HepG2 (cell line): ENCODE measurements at regions not wholly inside any gene's neighbourhood (a gene's known extent, or its start where the extent isn't known, plus 50 kb on each side); places are given as distances from the start of the nearest gene placed in this dataset.

ENCODE experiments used
- GLMP ChIP-seq: sonication (generic); formaldehyde crosslinking; IDR thresholded peaks from 2 replicates; pipeline ENCODE4 v1.9.0; 2021; ENCODE audit warnings: missing genetic modification reagents, mild to moderate bottlenecking, borderline replicate concordance
- KMT2B ChIP-seq: IDR thresholded peaks from 2 replicates; pipeline ENCODE4 v1.6.1; 2016; ENCODE audit warnings: missing genetic modification reagents, missing compliant biosample characterization
- ZNF142 ChIP-seq: sonication (generic); formaldehyde crosslinking; IDR thresholded peaks from 2 replicates; pipeline ENCODE4 v1.4.0; 2020; ENCODE audit warnings: missing genetic modification reagents
- TF ChIP-seq, protein P1 (sequence below): sonication (generic); formaldehyde crosslinking; IDR thresholded peaks from 2 replicates; pipeline ENCODE4 v1.4.0; 2020; ENCODE audit warnings: mild to moderate bottlenecking, missing genetic modification reagents
- TF ChIP-seq, protein P2 (sequence below): sonication (generic); formaldehyde crosslinking; IDR thresholded peaks from 2 replicates; pipeline ENCODE4 v1.4.0; 2020; ENCODE audit warnings: missing genetic modification reagents

- TF ChIP-seq, protein P1, sequence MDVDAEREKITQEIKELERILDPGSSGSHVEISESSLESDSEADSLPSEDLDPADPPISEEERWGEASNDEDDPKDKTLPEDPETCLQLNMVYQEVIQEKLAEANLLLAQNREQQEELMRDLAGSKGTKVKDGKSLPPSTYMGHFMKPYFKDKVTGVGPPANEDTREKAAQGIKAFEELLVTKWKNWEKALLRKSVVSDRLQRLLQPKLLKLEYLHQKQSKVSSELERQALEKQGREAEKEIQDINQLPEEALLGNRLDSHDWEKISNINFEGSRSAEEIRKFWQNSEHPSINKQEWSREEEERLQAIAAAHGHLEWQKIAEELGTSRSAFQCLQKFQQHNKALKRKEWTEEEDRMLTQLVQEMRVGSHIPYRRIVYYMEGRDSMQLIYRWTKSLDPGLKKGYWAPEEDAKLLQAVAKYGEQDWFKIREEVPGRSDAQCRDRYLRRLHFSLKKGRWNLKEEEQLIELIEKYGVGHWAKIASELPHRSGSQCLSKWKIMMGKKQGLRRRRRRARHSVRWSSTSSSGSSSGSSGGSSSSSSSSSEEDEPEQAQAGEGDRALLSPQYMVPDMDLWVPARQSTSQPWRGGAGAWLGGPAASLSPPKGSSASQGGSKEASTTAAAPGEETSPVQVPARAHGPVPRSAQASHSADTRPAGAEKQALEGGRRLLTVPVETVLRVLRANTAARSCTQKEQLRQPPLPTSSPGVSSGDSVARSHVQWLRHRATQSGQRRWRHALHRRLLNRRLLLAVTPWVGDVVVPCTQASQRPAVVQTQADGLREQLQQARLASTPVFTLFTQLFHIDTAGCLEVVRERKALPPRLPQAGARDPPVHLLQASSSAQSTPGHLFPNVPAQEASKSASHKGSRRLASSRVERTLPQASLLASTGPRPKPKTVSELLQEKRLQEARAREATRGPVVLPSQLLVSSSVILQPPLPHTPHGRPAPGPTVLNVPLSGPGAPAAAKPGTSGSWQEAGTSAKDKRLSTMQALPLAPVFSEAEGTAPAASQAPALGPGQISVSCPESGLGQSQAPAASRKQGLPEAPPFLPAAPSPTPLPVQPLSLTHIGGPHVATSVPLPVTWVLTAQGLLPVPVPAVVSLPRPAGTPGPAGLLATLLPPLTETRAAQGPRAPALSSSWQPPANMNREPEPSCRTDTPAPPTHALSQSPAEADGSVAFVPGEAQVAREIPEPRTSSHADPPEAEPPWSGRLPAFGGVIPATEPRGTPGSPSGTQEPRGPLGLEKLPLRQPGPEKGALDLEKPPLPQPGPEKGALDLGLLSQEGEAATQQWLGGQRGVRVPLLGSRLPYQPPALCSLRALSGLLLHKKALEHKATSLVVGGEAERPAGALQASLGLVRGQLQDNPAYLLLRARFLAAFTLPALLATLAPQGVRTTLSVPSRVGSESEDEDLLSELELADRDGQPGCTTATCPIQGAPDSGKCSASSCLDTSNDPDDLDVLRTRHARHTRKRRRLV (CRISPR knock-in tag): no peak
- TF ChIP-seq, protein P2, sequence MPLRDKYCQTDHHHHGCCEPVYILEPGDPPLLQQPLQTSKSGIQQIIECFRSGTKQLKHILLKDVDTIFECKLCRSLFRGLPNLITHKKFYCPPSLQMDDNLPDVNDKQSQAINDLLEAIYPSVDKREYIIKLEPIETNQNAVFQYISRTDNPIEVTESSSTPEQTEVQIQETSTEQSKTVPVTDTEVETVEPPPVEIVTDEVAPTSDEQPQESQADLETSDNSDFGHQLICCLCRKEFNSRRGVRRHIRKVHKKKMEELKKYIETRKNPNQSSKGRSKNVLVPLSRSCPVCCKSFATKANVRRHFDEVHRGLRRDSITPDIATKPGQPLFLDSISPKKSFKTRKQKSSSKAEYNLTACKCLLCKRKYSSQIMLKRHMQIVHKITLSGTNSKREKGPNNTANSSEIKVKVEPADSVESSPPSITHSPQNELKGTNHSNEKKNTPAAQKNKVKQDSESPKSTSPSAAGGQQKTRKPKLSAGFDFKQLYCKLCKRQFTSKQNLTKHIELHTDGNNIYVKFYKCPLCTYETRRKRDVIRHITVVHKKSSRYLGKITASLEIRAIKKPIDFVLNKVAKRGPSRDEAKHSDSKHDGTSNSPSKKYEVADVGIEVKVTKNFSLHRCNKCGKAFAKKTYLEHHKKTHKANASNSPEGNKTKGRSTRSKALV: no peak
- TF ChIP-seq ZNF142 (no peak), GLMP (no peak), KMT2B (no peak)
Measured at GRCh38 chr12:91893476-91893875, 252.2 kb downstream of the BTG1 start (continued).
